Activated CD8-positive, alpha-beta memory T cell treated with anti-CD3 and anti-CD28 coated beads, Interleukin-2, amount 50 U/mL, for 1 hour (primary cell): ENCODE measurements at regions not wholly inside any gene's neighbourhood (a gene's known extent, or its start where the extent isn't known, plus 50 kb on each side); places are given as distances from the start of the nearest gene placed in this dataset.

ENCODE experiments used
- DNase-seq: peaks from one replicate; pipeline ENCODE4 v3.0.0-alpha.2; 2020; ENCODE audit errors: extremely low read depth

- DNase-seq, result no peak
These were observed 232.1 kb downstream of the LMO4 start for GRCh38 chr1:87560601-87561360.

GRCh38 chr1:87563211-87563610 is 234.5 kb downstream of the LMO4 start:
- DNase-seq, result no peak

DNA sequence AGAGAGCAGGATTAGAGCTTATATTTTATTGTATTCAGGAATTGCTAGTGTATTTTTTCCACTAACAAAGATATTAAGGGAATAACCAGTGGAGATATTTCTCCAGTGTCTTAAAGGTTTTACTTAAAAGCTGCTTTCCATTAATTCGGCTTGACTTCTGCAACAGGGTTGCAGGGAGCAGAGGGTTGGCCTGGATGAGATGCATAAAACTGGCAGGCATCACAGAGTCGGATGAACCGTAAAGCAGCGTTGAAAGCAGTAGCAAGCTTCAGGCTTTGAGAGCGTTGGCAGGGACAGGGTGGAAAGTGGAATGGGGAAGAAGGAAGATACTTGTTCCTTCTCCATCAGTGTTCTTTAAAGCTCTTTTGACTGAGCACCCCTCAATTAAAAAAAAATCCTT is 237.2 kb downstream of the LMO4 start:
- DNase-seq, result no peak

DNA sequence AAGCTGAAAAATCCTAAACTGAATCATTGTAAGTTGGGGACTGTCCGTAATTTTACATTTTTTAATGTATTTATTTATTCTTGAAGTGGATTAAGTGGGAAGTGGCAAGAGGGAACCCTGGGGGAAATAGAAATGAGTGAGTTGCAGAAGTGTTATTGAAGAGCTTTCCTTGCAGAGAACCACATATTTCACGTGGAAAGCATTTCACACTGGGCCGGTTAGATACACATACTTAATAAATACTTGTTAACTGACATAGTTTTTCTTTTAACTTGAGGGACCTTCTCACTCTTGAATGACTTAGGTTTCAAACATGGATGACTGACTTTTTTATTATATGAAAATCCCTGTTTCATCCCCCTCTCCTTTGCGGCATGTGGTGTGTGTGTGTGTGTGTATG is 239.3 kb downstream of the LMO4 start:
- DNase-seq, result no peak

GRCh38 chr1:87568911-87569310 is 240.2 kb downstream of the LMO4 start:
- no peak for DNase-seq

DNA sequence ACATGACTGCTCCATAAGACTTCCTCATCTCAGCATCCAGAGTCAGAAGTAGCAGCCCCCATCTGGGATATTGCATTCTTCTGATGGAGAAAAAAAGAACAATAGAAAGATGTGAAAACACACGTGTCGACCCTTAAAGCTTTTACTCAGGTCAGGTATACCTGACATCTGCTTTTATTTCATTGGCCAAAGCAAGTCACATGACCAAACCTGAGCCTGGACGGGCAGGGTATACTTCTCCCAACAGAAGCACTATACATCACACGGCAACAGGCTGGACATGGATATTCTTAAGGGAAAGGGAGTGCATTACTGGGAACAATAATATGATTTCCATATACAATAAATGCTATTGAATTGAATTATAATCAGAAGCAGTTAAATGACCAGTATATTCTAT is 243.3 kb downstream of the LMO4 start:
- no peak for DNase-seq

DNA sequence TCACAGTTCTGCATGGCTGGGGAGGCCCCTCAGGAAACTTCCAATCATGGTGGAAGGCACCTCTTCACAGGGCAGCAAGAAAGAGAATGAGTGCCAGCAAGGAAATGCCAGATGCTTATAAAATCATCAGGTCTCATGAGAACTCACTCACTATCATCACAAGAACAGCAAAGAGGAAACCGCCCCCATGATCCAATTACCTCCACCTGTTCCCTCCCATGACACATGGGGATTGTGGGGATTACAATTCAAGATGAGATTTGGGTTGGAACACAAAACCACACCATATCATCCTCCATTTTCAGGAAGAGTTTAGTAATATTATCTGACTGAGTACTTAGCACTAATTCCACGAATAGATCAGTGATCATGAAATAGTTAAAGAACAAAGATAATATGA is 244.2 kb downstream of the LMO4 start:
- DNase-seq, result no peak

DNA sequence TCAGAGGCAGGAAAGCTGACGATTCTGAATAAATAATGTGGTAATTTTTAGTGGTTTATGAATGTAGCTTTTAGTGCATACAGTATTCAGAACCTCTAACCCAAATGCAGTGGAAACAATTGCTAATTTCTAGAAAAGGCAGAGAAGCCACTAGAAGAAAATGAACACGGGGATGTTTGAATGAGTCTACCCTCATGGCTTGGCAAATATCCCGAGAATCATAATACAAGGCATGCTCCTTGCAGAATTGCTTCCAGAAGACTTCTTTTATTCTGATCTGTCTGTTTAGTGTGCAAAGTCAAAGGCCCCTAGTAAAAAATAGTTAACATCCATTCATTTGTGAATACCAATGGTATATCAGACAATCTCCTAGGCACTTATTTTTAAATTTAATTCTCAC is 246.8 kb downstream of the LMO4 start:
- DNase-seq, result no peak

GRCh38 chr1:87578464-87578863 is 249.8 kb downstream of the LMO4 start:
- DNase-seq, result no peak

DNA sequence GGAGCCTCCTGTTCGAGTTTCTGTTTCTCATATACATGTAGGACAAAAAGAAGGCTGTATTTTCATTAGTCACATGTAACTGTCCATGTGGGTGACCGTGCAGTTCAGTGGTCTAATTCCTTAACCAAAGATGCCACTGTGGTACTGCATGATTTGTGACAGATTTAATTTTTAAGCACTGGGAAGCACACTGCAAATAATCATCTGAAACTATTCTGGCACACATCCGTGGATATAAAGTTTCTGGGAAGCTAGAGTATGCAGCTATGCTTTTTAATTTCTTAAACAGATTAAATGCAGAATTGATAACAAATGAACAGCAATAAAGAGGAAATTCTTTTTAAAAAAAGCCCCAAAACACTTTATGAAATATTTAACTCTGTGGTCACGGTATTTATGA is 254.8 kb downstream of the LMO4 start:
- no peak for DNase-seq

DNA sequence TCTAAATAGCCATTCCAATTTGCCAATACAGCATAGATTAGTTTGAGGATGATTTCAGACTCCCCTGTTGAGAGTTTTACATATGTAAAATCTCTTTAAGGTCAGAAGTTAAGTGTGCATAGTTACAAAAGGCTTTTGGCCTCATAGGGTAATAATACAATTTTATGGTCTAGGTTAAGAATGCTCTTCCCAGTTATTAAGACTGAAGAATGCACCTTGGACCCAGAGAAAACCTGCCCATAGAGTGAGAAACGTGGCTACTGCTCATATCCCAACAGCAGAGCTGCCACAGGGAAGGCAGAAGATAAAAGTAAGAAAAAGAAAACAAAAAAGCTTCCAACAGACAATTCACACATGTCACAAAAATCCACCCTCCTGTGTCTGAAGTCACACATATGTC is 255.9 kb downstream of the LMO4 start:
- DNase-seq, result no peak

DNA sequence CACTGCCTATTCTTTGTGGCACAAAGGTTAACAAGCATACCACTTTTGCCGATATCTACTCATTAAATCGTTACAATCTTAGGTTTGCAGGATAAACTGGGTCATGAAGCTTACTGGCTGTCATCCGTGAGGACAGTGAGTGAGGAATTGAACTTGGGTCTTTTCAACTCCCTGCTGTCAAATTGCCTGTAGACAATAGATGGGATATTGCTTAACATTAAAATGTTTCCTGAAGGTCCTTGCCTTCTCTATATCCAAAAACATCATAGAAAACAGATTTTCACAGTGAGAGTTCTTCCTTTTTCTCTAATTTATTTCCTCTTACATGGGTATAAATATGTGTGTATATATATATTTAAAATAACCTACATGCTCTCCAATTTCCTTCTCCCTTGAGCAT is 257.8 kb downstream of the LMO4 start:
- no peak for DNase-seq

DNA sequence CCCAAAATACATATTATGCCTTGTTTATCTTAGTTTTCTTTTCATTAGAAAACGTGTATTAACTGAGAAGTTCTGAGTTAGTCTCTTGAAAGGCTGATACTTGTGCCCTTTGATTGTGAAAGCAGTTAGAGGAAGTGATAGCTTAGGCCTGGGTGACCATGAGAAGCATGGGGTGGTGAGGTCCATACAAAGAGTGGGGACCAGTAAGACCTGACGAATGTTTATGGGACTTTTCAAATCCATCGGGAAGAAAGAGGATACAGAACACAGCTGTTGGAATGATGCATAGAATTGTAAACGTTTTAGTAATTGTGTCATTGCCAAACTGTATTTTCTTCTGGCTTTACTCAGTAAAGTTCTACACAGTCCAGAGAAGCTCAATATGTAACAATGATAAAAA is 259.8 kb downstream of the LMO4 start:
- no peak for DNase-seq

DNA sequence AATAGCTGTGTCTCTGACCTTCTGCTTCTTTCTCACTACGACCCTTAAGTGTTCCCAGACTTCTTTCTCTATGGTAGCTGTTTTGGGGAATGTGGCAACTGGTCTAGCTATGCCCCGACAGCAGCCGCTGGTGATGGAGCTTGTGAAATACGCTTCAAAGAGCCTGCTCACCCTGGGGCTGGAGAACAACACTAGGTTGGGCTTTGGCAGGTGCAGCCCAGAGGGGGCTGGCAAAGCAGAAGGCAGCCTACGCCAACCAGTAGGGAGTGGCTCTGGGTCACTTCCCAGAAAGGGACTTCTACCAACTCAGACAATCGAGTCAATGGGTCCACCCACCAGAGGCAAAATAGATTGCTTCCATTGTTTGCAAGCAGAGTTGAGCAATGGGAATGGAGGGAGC is 262.8 kb downstream of the LMO4 start:
- no peak for DNase-seq

GRCh38 chr1:87592156-87592555 is 263.5 kb downstream of the LMO4 start:
- DNase-seq, result no peak

- no peak for DNase-seq
These were observed 266.2 kb downstream of the LMO4 start for GRCh38 chr1:87594736-87595383.

DNA sequence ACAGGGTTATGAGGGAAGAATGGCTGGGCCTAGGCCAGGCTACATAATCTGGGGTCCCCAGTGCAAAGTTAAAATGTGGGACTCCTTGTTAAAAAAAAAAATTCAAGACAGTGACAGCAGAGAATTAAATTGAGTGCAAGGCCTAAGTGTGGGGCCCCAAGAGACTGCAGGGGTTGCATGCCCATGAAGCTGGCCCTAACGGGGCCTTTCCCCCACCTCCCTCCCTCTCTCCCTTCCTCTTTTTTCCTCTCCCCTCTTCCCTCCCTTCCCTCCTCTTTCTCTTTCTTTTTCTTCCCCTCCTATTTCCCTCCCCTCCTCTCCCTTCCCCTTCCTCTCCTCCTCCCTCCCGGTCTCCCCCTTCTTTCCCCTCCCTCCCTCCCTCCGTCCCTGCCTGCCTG is 266.7 kb downstream of the LMO4 start:
- DNase-seq, result no peak

- DNase-seq, result no peak
These were observed 269.7 kb downstream of the LMO4 start for GRCh38 chr1:87598429-87598828.

DNA sequence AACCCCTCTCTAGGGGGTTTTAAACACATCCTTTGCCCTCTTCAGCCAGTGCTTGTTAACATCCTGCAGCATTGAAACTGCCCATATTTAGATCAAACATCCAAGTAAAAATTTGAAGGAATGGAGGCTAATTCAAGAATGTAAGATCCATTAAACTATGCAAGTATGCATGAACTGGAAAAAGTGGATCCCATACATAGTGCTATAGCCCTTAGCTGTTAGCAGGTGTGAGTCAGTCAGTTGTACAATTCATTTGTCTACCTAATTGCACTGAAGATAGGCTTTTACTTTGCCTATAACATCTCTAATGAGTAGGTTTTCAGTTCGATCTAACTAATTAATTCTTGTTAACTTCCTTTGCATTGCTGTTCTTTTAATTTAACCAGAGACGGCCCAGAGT is 270.9 kb downstream of the LMO4 start:
- DNase-seq, result no peak

- DNase-seq, result no peak
These were observed 271.6 kb downstream of the LMO4 start for GRCh38 chr1:87600055-87600850.

- DNase-seq, result no peak
These were observed 272.2 kb downstream of the LMO4 start for GRCh38 chr1:87600854-87601253.

GRCh38 chr1:87603626-87604025 is 274.9 kb downstream of the LMO4 start:
- no peak for DNase-seq

GRCh38 chr1:87612956-87613355 is 284.3 kb downstream of the LMO4 start:
- DNase-seq, result no peak
